ENCODE measurements at regions not wholly inside any gene's neighbourhood (a gene's known extent, or its start where the extent isn't known, plus 50 kb on each side); places are given as distances from the start of the nearest gene placed in this dataset.

DNA sequence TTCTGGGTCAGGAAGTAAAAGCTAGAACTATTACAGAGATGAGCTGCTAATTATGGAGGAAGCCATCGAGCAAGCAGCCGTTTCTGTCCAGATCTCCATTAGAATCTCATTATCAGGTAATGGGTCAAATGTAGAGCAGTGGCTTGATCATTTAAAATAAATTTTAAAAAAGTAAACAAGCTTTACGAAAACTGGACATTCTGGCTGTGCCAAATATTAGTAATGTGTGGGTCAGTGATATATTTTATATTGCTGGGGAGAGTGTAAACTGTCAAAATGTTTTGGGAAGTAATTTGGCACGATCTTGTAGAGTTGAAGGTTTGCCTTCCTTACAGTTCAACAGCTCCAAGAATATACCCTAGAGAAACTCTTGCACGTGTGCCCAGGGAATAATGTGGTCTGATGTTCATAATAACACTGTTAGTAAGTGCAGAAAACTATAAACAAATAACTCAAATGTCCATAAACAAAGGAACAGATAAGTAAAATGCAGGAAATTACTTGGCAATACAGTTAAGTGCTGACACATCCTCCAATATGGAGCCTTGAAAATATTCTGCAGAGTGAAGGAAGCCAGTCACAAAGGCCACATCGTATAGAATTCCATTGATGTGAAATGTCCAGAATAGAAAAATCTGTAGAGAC lies 127.2 kb upstream of the UBL3 start:
- TF ChIP-seq, protein P1, sequence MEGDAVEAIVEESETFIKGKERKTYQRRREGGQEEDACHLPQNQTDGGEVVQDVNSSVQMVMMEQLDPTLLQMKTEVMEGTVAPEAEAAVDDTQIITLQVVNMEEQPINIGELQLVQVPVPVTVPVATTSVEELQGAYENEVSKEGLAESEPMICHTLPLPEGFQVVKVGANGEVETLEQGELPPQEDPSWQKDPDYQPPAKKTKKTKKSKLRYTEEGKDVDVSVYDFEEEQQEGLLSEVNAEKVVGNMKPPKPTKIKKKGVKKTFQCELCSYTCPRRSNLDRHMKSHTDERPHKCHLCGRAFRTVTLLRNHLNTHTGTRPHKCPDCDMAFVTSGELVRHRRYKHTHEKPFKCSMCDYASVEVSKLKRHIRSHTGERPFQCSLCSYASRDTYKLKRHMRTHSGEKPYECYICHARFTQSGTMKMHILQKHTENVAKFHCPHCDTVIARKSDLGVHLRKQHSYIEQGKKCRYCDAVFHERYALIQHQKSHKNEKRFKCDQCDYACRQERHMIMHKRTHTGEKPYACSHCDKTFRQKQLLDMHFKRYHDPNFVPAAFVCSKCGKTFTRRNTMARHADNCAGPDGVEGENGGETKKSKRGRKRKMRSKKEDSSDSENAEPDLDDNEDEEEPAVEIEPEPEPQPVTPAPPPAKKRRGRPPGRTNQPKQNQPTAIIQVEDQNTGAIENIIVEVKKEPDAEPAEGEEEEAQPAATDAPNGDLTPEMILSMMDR (IDR thresholded peaks at IDR 0.05), result no peak
- TF ChIP-seq POLR2A (IDR thresholded peaks at IDR 0.05) (no peak), EP300 (IDR thresholded peaks at IDR 0.05) (no peak)
